ENCODE measurements at regions not wholly inside any gene's neighbourhood (a gene's known extent, or its start where the extent isn't known, plus 50 kb on each side); places are given as distances from the start of the nearest gene placed in this dataset.

DNA sequence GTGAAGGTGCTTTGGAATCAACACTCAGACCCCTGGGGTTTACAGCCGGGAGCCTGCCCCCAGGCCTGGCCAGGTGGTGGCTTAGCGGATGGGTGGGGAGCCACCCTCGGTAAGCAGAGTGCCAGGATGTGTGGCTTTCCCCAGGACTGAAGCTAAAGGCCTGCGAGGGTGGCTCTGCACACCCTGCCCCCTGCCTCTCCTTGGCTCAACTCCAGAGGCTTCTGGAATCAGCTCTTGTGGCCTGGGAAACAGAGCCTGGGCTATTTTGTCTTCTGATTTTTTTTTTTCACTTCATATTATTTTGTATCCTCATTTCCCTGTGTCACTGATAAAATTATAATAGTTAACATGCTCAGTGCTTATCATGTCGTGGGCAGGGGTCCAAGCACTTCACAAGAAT is 79.8 kb downstream of the RHOB start:
- DNase-seq (ENCODE audit: low spot score) = no peak
- H3K4me1 Mint-ChIP-seq (ENCODE audit: low read depth) = no peaks in the 10 kb centered on the region
- no peaks in the 10 kb centered on the region for H3K36me3 Mint-ChIP-seq (ENCODE audit: low read depth)
- H3K9me3 Mint-ChIP-seq = no peaks in the 10 kb centered on the region
- intact Hi-C loops (cut with micrococcal nuclease) = no loop called here
- H3K27ac Mint-ChIP-seq = no peak overlapping the region
- H3K4me3 Mint-ChIP-seq = no peak overlapping the region
- peaks cover 9% of the 10 kb centered on the region for H3K27me3 Mint-ChIP-seq (ENCODE audit: insufficient read depth)

DNA sequence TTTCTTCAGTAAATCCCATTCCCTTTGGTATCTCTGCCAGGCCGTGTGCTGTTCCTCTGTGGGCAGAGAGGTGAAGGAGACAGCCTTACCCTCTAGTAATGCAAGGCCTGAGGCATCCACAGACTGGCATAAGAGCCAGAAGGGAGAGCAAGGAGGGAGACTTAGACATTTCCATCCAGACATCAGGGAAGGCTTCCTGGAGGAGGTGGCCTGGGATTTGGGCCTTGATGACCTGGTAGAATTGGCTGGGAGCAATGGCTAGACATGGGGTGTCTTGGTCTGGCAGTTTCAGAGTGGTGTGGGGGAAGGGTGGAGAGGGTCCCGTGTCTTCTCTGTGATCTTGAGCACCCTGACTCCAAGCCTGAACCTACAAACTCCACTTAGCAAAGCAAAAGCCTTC is 81.8 kb downstream of the RHOB start:
- no peak for DNase-seq (ENCODE audit: low spot score)
- no peaks in the 10 kb centered on the region for H3K4me1 Mint-ChIP-seq (ENCODE audit: low read depth)
- H3K27ac Mint-ChIP-seq = no peak overlapping the region
- H3K27me3 Mint-ChIP-seq (ENCODE audit: insufficient read depth) = peaks cover 9% of the 10 kb centered on the region
- intact Hi-C loops (cut with micrococcal nuclease) = no loop called here
- H3K36me3 Mint-ChIP-seq (ENCODE audit: low read depth) = no peaks in the 10 kb centered on the region
- H3K9me3 Mint-ChIP-seq = no peaks in the 10 kb centered on the region
- H3K4me3 Mint-ChIP-seq = no peak overlapping the region

DNA sequence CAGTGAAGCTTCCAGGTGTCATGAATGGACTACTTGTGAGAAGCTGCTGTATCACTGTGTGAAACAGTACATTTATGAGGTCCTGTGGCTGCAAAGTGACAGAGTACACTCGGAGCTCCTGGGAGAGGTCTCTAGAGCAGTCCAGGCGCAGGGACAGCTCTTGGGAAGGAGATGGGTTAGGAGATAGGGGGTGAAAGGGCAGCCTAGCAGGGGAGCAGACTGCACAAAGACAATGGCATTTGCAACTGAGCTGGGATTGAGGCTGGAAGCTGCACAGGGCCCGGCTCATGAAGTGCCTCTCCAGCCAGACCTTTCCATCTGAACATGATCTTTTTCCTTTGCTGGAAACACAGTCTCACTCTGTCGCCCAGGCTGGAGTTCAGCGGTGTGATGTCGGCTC is 83.6 kb downstream of the RHOB start:
- no peaks in the 10 kb centered on the region for H3K4me1 Mint-ChIP-seq (ENCODE audit: low read depth)
- H3K27ac Mint-ChIP-seq = no peak overlapping the region
- no peaks in the 10 kb centered on the region for H3K9me3 Mint-ChIP-seq
- peaks cover 3% of the 10 kb centered on the region for H3K27me3 Mint-ChIP-seq (ENCODE audit: insufficient read depth)
- no peak for DNase-seq (ENCODE audit: low spot score)
- intact Hi-C loops (cut with micrococcal nuclease) = no loop called here
- H3K4me3 Mint-ChIP-seq = no peak overlapping the region
- H3K36me3 Mint-ChIP-seq (ENCODE audit: low read depth) = no peaks in the 10 kb centered on the region

DNA sequence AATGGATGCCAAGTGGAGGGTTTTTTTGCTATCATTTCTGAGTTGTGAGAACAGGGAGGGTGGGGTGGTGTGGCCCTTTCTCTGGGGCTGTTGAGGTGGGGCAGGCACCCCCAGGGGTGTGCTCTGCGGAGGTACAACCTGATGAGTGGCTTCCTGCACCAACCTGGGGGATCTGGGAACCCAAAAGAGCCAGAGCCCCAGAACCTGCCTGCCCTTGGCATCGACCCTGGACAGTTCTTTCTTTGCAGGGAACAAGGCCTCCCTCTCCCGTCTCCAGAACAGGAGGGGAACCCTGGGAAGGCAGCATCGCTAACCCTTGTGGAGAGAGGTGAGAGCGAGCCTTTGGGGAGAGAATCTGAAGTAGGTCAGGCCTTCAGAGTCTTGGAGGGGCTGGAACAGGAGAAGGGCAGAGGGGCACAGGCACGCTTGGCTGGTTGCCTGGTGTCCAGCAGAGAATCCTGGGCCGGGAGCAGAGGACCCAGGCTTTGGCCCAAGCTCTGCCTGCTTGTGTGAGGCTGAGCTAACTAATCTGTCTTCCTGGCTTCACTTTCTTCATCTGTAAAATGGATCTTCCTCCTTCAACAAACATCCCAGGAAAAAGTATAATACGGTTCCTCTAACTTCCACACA is 84.9 kb downstream of the RHOB start:
- Mint-ChIP-seq H3K27me3 (ENCODE audit: insufficient read depth) (peaks cover 3% of the 10 kb centered on the region), H3K4me1 (ENCODE audit: low read depth) (no peaks in the 10 kb centered on the region)

DNA sequence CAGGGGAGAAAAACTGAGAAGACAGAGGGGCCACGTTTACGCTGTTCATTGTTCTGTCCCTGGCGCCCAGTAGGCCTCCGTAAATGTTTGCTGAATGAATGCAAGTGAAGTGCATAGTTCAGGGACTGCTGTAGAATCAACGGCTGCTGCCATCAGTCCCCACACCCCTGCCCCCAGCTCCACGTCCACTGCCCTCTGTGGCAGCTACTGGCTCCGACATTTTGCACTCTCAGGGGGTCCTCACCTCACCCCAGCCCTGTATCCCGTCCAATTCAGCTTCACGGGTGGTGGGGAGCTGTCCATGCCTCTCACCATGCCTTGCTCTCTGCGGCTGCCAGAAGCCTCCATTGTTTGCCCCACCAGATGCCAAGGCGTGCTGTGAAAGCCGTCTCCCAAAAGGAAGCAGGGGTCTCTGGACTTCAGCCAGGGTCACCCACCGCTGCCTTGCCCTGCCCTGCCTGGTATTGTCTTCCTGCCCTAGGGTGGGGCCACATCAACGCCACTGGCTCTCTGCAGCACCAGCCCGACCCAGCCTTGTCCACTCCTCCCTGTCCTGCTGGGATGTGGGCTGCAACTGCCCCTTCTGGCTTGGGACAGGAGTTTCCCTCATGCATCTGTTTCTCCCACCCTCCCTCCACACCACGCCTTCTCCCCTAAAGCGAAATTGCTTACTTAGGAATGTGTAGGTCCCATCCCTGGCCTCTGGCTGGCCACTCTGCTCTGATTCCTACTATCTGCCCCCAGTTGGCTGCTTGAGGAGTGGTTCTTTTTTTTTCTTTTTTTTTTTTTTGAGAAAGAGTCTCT is 86.0 kb downstream of the RHOB start:
- Mint-ChIP-seq H3K36me3 (ENCODE audit: low read depth) (no peaks in the 10 kb centered on the region), H3K9me3 (no peaks in the 10 kb centered on the region), H3K4me1 (ENCODE audit: low read depth) (no peaks in the 10 kb centered on the region), H3K4me3 (no peak overlapping the region), H3K27ac (no peak overlapping the region), H3K27me3 (ENCODE audit: insufficient read depth) (peaks cover 3% of the 10 kb centered on the region)
- intact Hi-C loops (cut with micrococcal nuclease) = no loop called here
- DNase-seq (ENCODE audit: low spot score) = no peak

More for the DNA sequence above, 84.9 kb downstream of the RHOB start:
- Mint-ChIP-seq H3K27ac (no peak overlapping the region), H3K36me3 (ENCODE audit: low read depth) (no peaks in the 10 kb centered on the region), H3K9me3 (no peaks in the 10 kb centered on the region), H3K4me3 (no peak overlapping the region)
- intact Hi-C loops (cut with micrococcal nuclease) = no loop called here
- no peak for DNase-seq (ENCODE audit: low spot score)

DNA sequence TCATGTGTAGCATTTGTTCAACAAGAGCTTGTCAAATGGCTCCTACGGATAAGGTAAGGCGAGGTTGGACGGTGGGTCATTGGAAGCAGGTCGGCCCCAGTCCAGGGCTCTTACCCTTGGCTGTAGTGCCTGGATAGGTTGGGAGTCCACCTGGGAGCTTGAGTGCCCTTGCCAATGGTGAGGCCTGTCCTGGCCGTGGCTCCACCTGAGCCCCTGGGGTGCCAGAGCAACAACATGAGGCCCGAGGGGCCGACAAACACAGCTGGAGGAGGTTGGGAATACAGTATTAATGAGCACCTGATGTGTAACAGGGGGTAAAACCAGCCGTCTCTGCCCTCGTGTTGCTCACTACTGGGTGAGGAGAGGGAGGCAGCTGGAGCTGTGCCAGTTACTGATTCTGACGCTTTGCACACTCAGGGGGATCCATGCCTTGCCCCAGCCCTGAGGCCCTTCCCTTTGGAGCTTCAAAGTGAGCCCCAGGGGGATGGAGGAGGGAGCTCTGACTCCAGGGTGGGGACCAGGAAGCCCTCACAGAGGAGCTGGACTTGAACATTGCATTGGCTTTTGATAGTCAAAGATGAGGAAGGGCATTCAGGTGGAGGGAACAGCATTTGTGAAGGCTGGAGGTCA is 87.2 kb downstream of the RHOB start:
- DNase-seq (ENCODE audit: low spot score) = no peak
- peaks cover 4% of the 10 kb centered on the region for H3K27me3 Mint-ChIP-seq (ENCODE audit: insufficient read depth)
- no peaks in the 10 kb centered on the region for H3K9me3 Mint-ChIP-seq
- H3K27ac Mint-ChIP-seq = no peak overlapping the region
- H3K36me3 Mint-ChIP-seq (ENCODE audit: low read depth) = no peaks in the 10 kb centered on the region
- no peak overlapping the region for H3K4me3 Mint-ChIP-seq
- H3K4me1 Mint-ChIP-seq (ENCODE audit: low read depth) = no peaks in the 10 kb centered on the region
- intact Hi-C loops (cut with micrococcal nuclease) = no loop called here

DNA sequence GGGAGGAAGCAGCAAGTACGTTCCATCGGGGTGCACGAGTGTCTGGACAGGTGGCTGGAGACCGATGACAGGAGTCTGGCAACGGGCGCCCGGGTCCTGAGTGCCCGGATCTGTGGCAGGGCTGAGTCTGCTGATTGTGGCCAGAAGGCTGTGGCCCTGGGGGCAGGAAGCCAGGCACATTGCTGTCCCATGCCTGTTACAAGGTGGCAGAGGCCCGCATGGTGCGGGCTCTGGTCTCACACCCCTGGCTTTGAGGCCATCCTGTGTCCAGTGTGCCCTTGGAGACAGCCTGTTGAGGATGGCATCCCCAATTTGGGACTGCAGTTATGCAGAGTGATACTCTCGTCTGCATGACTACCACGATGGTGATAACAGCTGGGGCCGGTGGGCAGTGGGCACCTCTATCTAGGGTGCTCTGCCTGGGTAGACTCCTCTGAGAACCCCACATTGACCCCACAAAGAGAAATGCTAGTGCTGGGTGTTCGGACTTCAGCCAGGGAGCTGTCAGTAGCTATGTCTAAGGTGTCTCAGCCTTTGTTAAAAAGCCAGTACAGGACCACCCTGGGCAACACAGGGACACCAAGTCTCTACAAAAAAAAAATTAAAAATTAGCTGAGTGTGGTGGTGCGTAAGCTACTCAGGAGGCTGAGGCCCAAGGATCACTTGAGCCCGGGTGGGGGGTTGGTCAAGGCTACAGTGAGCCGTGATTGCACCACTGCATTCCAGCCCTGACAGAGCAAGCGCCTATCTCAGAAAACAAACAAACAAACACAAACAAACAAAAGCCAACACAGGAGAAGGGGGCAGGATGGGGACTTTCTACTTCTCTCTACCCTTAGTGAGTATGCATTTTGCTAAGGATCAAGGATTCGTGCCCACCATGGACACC is 88.3 kb downstream of the RHOB start:
- intact Hi-C loops (cut with micrococcal nuclease) = no loop called here
- Mint-ChIP-seq H3K36me3 (ENCODE audit: low read depth) (no peaks in the 10 kb centered on the region), H3K9me3 (no peaks in the 10 kb centered on the region), H3K27ac (no peak overlapping the region), H3K27me3 (ENCODE audit: insufficient read depth) (peaks cover 6% of the 10 kb centered on the region), H3K4me3 (no peak overlapping the region), H3K4me1 (ENCODE audit: low read depth) (no peaks in the 10 kb centered on the region)
- no peak for DNase-seq (ENCODE audit: low spot score)

DNA sequence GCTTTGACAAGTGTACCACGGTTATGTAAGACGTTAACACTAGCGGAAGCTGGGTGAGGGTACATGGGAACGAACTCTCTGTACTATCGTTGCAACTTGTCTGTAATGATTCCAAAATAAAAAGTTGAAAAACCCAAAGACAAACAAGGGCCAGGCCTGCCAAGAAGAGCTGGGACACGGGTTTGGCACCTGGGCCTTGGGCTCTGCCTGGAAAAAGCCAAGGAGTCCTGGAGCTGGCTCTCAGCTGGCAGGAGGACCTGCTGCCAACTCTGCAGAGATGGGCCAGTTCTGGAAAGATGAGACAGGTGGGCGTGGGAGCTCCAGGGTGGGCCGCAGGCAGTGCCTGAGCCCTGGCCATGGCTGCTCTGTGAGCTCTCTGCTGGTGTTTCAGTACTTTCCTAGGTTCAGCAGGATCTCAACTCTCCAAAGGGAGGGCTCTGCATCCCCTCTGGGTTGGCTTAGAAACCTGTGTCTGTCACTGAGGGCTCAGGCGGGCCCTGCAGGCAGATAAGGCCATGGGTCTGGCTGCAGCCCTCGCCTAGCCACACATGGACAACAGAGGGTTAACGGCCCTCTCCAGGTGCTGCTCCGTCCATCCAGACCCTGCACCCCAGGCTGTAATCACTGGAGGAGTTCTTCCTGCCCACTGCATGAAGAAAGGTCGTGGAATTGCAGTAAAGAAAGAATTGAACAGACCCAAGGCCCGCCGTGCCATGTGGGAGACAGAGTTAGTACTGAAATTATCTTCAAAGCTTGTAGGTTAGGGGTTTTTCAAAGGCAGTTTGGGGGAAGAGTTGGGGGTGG is 89.9 kb downstream of the RHOB start:
- no peak for DNase-seq (ENCODE audit: low spot score)
- no peak overlapping the region for H3K27ac Mint-ChIP-seq
- intact Hi-C loops (cut with micrococcal nuclease) = no loop called here
- no peaks in the 10 kb centered on the region for H3K4me1 Mint-ChIP-seq (ENCODE audit: low read depth)
- H3K9me3 Mint-ChIP-seq = no peaks in the 10 kb centered on the region
- no peak overlapping the region for H3K4me3 Mint-ChIP-seq
- peaks cover 9% of the 10 kb centered on the region for H3K27me3 Mint-ChIP-seq (ENCODE audit: insufficient read depth)
- H3K36me3 Mint-ChIP-seq (ENCODE audit: low read depth) = no peaks in the 10 kb centered on the region

DNA sequence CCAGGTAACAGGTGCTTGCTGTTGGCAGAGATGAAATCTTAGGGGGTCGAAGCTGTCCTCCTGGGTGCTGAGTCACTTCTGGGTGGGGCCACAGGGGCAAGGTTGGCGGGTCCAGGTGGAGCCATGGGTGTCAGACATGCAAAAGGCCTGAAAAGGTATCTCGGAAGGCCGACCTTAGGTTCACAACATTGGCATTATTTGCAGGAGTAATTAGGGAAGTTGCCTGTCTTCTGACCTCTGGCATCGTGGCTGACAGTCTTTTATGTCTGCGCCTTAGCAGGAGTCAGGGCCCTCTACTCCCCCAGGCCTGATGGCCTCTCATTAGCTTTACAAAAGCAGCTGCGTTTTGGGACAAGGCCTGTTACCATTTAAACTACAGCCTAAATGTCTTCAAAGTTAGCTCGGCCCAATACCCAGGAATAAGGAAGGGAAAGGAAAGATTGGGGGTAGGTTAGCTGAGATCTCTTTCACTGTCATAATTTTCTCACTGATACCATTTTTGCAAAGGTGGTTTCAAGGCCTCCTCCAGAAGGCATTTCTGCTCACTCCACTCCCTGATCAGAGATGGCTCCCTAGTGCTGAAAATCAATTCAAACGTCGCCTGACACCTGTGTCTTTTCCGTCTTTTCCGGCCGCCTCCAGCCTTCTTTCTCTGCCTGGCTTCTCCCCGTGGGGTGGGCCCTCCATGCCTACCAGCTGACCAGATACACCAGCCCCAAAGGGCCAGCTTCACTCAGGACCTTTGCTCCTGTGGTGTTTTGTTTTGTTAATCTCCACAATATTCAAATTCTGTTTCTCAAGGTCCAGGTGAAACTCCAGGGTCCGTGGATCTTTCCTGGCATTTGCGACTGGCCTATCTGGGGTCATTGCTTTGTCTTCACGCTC is 90.8 kb downstream of the RHOB start:
- no peak for DNase-seq (ENCODE audit: low spot score)
- no peak overlapping the region for H3K4me3 Mint-ChIP-seq
- H3K4me1 Mint-ChIP-seq (ENCODE audit: low read depth) = no peaks in the 10 kb centered on the region
- intact Hi-C loops (cut with micrococcal nuclease) = no loop called here
- no peaks in the 10 kb centered on the region for H3K36me3 Mint-ChIP-seq (ENCODE audit: low read depth)
- H3K27me3 Mint-ChIP-seq (ENCODE audit: insufficient read depth) = peaks cover 9% of the 10 kb centered on the region
- H3K27ac Mint-ChIP-seq = no peak overlapping the region
- no peaks in the 10 kb centered on the region for H3K9me3 Mint-ChIP-seq

DNA sequence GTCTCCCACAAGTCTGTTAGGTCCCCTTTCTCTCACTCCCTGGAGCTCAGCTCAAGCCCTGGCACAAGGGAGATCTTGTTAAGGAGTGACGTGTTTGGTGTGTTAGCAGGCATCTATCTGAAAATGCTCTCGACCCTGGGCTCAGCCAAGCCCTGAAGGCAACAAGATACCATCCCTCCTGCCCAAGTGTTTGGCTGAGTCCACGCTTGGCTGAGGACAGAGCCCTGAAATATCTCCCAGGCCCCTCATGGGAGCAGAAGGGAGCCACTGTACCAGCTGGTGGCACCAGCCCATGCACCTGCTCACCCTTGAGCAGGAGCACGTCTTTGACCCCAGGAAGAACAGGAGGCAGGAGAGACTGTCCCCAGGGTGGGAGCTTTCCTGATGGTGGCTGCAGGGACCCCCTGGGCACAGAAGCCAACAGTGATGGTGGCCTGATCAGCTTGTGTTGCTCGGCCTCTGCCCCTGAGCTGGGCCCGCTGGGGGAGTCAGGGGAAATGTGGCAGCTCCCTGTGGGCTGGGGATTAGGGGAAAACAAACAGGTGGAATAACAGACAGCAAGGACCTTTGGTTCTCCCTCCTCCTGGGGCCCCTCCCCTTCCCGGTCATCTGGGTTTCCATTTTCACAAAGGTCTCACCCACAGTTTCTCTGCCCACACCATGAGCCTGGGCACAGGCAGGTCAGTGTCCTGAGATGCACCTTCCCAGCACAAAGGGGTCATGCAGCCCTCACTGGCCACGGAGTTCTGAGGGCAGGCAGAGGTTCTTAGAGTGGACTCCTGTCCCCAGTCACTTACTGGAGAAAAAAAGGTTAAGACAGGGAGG is 91.6 kb downstream of the RHOB start:
- no peaks in the 10 kb centered on the region for H3K9me3 Mint-ChIP-seq
- no peak overlapping the region for H3K4me3 Mint-ChIP-seq
- H3K4me1 Mint-ChIP-seq (ENCODE audit: low read depth) = no peaks in the 10 kb centered on the region
- intact Hi-C loops (cut with micrococcal nuclease) = no loop called here
- no peak overlapping the region for H3K27ac Mint-ChIP-seq
- H3K27me3 Mint-ChIP-seq (ENCODE audit: insufficient read depth) = peaks cover 6% of the 10 kb centered on the region
- no peak for DNase-seq (ENCODE audit: low spot score)
- H3K36me3 Mint-ChIP-seq (ENCODE audit: low read depth) = no peaks in the 10 kb centered on the region

DNA sequence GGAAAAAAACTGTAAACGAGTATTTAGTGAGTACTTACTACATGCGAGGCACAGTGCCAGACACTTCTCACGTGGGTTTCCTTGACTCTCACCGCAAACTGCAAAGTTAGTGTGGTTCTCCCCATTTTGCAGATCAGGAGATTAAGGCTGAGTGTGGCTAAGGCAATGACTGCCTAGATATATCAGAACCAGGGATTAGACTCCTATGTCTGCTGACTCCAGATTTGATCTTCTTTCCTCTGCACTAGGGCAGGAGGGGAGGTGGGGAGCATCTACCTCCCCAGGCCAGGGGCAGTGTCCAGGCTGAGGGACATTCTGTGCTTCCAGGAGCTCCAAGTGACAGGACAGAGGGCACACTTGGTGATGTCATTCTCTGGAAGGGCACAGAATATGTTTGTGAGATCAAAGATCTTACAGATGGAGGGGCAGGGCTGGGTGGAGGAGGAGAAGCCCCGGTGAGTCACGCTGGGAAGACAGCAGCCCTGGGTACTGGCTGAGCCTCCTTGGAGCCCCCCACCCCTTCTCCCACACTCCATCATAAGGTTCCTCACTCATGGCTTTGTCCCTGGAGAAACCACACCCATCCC is 92.4 kb downstream of the RHOB start:
- H3K4me1 Mint-ChIP-seq (ENCODE audit: low read depth) = no peaks in the 10 kb centered on the region
- intact Hi-C loops (cut with micrococcal nuclease) = no loop called here
- no peaks in the 10 kb centered on the region for H3K36me3 Mint-ChIP-seq (ENCODE audit: low read depth)
- H3K9me3 Mint-ChIP-seq = no peaks in the 10 kb centered on the region
- peaks cover 6% of the 10 kb centered on the region for H3K27me3 Mint-ChIP-seq (ENCODE audit: insufficient read depth)
- DNase-seq (ENCODE audit: low spot score) = no peak
- H3K4me3 Mint-ChIP-seq = no peak overlapping the region
- no peak overlapping the region for H3K27ac Mint-ChIP-seq
